GM12878 (cell line): ENCODE measurements at regions not wholly inside any gene's neighbourhood (a gene's known extent, or its start where the extent isn't known, plus 50 kb on each side); places are given as distances from the start of the nearest gene placed in this dataset.
"Not testable (repeated sequence)": the region's sequence is repeated elsewhere in the genome, so short reads cannot be mapped to it uniquely, and the experiment has no call there.

Experiments used
- ATAC-seq: fragments of 200-7000 bp; cut with Tn5 transposase; 3 replicates; pipeline ENCODE4 v1.9.1; 2020; ENCODE audit warnings: mild to moderate bottlenecking, moderate library complexity
- BruUV-seq: library from RNA; stranded (reverse); fragments of 400-500 nt; replicated peaks from 2 replicates; lab custom pipeline; 2021; lab: Mats Ljungman, UMichigan
- CTCF ChIA-PET: fragments of 300-600 bp; sonication (Branson Sonifier 250); formaldehyde crosslinking; extraction: SDS; loops from one replicate; lab custom pipeline; 2021; ENCODE audit warnings: inconsistent platforms; lab: Yijun Ruan, JAX
- POLR2A ChIA-PET: fragments of 350-600 bp; formaldehyde crosslinking; extraction: SDS; loops from one replicate; lab custom pipeline; 2021; ENCODE audit warnings: inconsistent platforms; lab: Charles Lee
- RAD21 ChIA-PET: fragments of 300-600 bp; sonication (Branson Sonifier 250); formaldehyde crosslinking; loops from one replicate; lab custom pipeline; 2023; ENCODE audit warnings: antibody characterized with exemption; ENCODE audit not compliant: unreplicated experiment; lab: Charles Lee
- SMC1A ChIA-PET: fragments of 300-600 bp; sonication (Branson Sonifier 250); formaldehyde crosslinking; loops from one replicate; lab custom pipeline; 2023; ENCODE audit not compliant: unreplicated experiment, uncharacterized antibody; lab: Charles Lee
- DNase-seq: peaks from one replicate; pipeline ENCODE4 v3.0.0-alpha.2; 2011; ENCODE audit warnings: low read depth, low spot score
- FAIRE-seq: peaks from 3 replicates; lab custom pipeline; 2011; peaks lifted over from hg19 to GRCh38; lab: Jason Lieb, UNC
- H2AFZ ChIP-seq: 2 replicates; pipeline ENCODE4 v1.6.0; 2011; ENCODE audit warnings: low read depth, low read length, control low read depth; ENCODE audit not compliant: control insufficient read depth
- H3K27ac ChIP-seq: 2 replicates; pipeline ENCODE4 v1.5.1; 2011; ENCODE audit warnings: control low read depth; ENCODE audit not compliant: control insufficient read depth, insufficient read depth
- H3K27me3 ChIP-seq, 2 experiments: replicated peaks in 1 of 2; 2 replicates each; pipeline versions ENCODE4 v1.6.0 to v1.6.1; 2011; ENCODE audit warnings: low read length in 1 of 2; ENCODE audit not compliant: control insufficient read depth in 2 of 2, insufficient read depth in 2 of 2
- H3K36me3 ChIP-seq, 2 experiments: 2 replicates each; pipeline ENCODE4 v1.5.1; 2011; ENCODE audit warnings: low read length in 1 of 2; ENCODE audit not compliant: control insufficient read depth in 2 of 2, insufficient read depth in 2 of 2
- H3K4me1 ChIP-seq: 2 replicates; pipeline ENCODE4 v1.6.1; 2011; ENCODE audit warnings: mild to moderate bottlenecking, low read length, moderate library complexity, mixed read lengths; ENCODE audit not compliant: control insufficient read depth, insufficient read depth
- H3K4me2 ChIP-seq: 2 replicates; pipeline ENCODE4 v1.6.0; 2011; ENCODE audit warnings: control low read depth; ENCODE audit not compliant: control insufficient read depth, insufficient read depth
- H3K4me3 ChIP-seq: fragments of 200-600 bp; sonication (generic); 2 replicates; pipeline ENCODE4 v1.5.1; 2016
- H3K79me2 ChIP-seq: 2 replicates; pipeline ENCODE4 v1.6.0; 2011; ENCODE audit warnings: low read length; ENCODE audit not compliant: control insufficient read depth, insufficient read depth
- H3K9ac ChIP-seq: 2 replicates; pipeline ENCODE4 v1.8.0; 2011; ENCODE audit warnings: low read length, control low read depth, mixed read lengths; ENCODE audit not compliant: control insufficient read depth, insufficient read depth
- H3K9me3 ChIP-seq: replicated peaks from 3 replicates; pipeline ENCODE4 v1.5.1; 2011; ENCODE audit warnings: mild to moderate bottlenecking, low read length; ENCODE audit not compliant: control insufficient read depth, insufficient read depth
- H4K20me1 ChIP-seq: 2 replicates; pipeline ENCODE4 v1.6.0; 2011; ENCODE audit not compliant: control insufficient read depth, insufficient read depth
- HDGF ChIP-seq: fragments of 450-650 bp; IDR thresholded peaks from 2 replicates; pipeline ENCODE4 v1.6.1; 2016; ENCODE audit warnings: antibody characterized with exemption
- MYC ChIP-seq: IDR thresholded peaks from 2 replicates; pipeline ENCODE4 v1.6.1; 2011; ENCODE audit warnings: mild to moderate bottlenecking, low read length, moderate library complexity, inconsistent platforms; ENCODE audit not compliant: insufficient read depth, insufficient replicate concordance, insufficient read length, severe bottlenecking
- RFX5 ChIP-seq: IDR thresholded peaks from 2 replicates; pipeline ENCODE4 v1.6.1; 2011; ENCODE audit warnings: low read depth, low read length, improper control_type of control experiment
- SP1 ChIP-seq: IDR thresholded peaks from one replicate; pipeline ENCODE4 v1.6.1; 2011; ENCODE audit warnings: low read depth, low read length
- WGBS: methylation state at CpG from one replicate; pipeline ENCODE4 v1.1.6; 2016; ENCODE audit warnings: low lambda C conversion rate; ENCODE audit not compliant: insufficient replicate concordance, insufficient coverage; ENCODE audit errors: missing lambda C conversion rate; 5-methylcytosine and 5-hydroxymethylcytosine counted together
- in situ Hi-C: fragments of 300-500 bp; cut with MboI; formaldehyde crosslinking; loops from 9 replicates; pipeline ENCODE4 v1.14.3; 2018; ENCODE audit warnings: mixed read lengths
- intact Hi-C: fragments of 100-400 bp; cut with micrococcal nuclease; formaldehyde crosslinking; loops from one replicate; pipeline ENCODE4 v1.14.2; 2022; ENCODE audit not compliant: unreplicated experiment
- TF ChIP-seq, protein P1 (sequence below): fragments of 150-350 bp; IDR thresholded peaks from 2 replicates; pipeline ENCODE4 v1.6.1; 2014; ENCODE audit warnings: mild to moderate bottlenecking, low read depth, low read length

DNA sequence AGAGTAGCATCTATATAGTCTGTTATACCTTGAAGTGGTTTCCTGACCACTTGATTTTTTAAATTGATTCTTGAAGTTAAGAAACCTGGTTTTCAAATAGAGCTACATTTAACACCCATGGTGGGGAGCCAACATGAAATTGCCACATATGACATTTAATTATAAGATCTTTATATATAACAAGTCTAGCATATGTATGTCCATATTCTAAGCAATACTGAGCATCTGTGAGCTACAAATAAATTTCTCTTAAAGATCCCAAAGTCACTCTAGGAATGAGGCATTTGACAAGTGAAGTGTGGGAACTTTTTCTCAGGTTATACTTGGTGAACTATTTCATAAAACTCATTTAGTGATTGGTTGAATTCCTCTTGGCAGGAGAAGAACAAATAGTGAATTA, 132.5 kb downstream of the RPL10L start:
- Histone ChIP-seq H3K27me3 (no peaks in the 10 kb centered on the region), H3K4me2 (no peak overlapping the region), H3K36me3 (no peaks in the 10 kb centered on the region), H2AFZ (no peak overlapping the region), H3K27ac (no peak overlapping the region), H3K79me2 (no peaks in the 10 kb centered on the region), H3K9ac (no peak overlapping the region), H4K20me1 (no peaks in the 10 kb centered on the region), H3K4me1 (no peaks in the 10 kb centered on the region), H3K9me3 (no peaks in the 10 kb centered on the region), H3K4me3 (no peak overlapping the region)
- ChIA-PET CTCF (no interaction called here), POLR2A (no interaction called here), RAD21 (no interaction called here), SMC1A (interaction anchor here (0.6 to 0.9 kb wide), 3 partner anchors 19 to 1572 kb away, joined by 3 read pairs; no protein-coding TSS in a partner anchor)
- DNase-seq (no peak), FAIRE-seq (no peak), ATAC-seq (no peak)
- BruUV-seq, result no TSS peak
- intact Hi-C loops, result no loop called here
- TF ChIP-seq RFX5 (no peak), SP1 (no peak), MYC (no peak), HDGF (no peak)
- TF ChIP-seq, protein P1, sequence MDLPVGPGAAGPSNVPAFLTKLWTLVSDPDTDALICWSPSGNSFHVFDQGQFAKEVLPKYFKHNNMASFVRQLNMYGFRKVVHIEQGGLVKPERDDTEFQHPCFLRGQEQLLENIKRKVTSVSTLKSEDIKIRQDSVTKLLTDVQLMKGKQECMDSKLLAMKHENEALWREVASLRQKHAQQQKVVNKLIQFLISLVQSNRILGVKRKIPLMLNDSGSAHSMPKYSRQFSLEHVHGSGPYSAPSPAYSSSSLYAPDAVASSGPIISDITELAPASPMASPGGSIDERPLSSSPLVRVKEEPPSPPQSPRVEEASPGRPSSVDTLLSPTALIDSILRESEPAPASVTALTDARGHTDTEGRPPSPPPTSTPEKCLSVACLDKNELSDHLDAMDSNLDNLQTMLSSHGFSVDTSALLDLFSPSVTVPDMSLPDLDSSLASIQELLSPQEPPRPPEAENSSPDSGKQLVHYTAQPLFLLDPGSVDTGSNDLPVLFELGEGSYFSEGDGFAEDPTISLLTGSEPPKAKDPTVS, result no peak
- in situ Hi-C loops, result no loop called here

DNA sequence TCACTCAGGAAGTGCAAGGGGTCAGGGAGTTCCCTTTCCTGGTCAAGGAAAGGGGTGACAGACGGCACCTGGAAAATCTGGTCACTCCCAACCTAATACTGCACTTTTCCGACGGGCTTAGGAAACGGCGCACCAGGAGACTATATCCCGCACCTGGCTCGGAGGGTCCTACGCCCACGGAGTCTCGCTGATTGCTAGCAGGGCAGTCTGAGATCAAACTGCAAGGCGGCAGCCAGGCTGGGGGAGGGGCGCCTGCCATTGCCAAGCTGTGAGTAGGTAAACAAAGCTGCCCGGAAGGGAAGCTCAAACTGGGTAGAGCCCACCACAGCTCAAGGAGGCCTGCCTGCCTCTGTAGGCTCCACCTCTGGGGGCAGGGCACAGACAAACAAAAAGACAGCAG, 142.8 kb downstream of the RPL10L start:
- in situ Hi-C loops, RAD21 ChIA-PET, POLR2A ChIA-PET, H2AFZ ChIP-seq, H3K4me2 ChIP-seq, DNase-seq, H3K9me3 ChIP-seq, ATAC-seq, H3K4me1 ChIP-seq, H3K4me3 ChIP-seq, H3K9ac ChIP-seq, H3K27ac ChIP-seq, H3K36me3 ChIP-seq, intact Hi-C loops, BruUV-seq, H3K27me3 ChIP-seq, H4K20me1 ChIP-seq, SMC1A ChIA-PET, FAIRE-seq, H3K79me2 ChIP-seq: not testable (repeated sequence)
- CTCF ChIA-PET, result interaction anchor here (0.7 kb wide), 1 partner anchor 773 kb away, joined by 3 read pairs; no protein-coding TSS in a partner anchor
- WGBS, result 61% methylated on average over 13 of the region's 13 CpGs
